ENCODE measurements at regions not wholly inside any gene's neighbourhood (a gene's known extent, or its start where the extent isn't known, plus 50 kb on each side); places are given as distances from the start of the nearest gene placed in this dataset.

- TF ChIP-seq GATA2 (IDR thresholded peaks at IDR 0.05; ENCODE audit: low read depth, low read length) (no peak), GATA3 (IDR thresholded peaks at IDR 0.05; ENCODE audit: low read depth, low read length) (no peak)
Measured at GRCh38 chr1:182147951-182148350, 86.4 kb upstream of the ZNF648 start.
